Activated CD8-positive, alpha-beta memory T cell treated with anti-CD3 and anti-CD28 coated beads, Interleukin-2, amount 50 U/mL, for 1 hour (primary cell): ENCODE measurements at regions not wholly inside any gene's neighbourhood (a gene's known extent, or its start where the extent isn't known, plus 50 kb on each side); places are given as distances from the start of the nearest gene placed in this dataset.
"Not testable (repeated sequence)": the region's sequence is repeated elsewhere in the genome, so short reads cannot be mapped to it uniquely, and the experiment has no call there.

Source experiments
- DNase-seq: peaks from one replicate; pipeline ENCODE4 v3.0.0-alpha.2; 2020; ENCODE audit errors: extremely low read depth

- DNase-seq, result no peak
Observed at GRCh38 chr5:174433098-174433497, 291.3 kb upstream of the MSX2 start.

- no peak for DNase-seq
Observed at GRCh38 chr5:174436750-174437149, 287.6 kb upstream of the MSX2 start.

- DNase-seq, result no peak
Observed at GRCh38 chr5:174444479-174445188, 279.7 kb upstream of the MSX2 start.

GRCh38 chr5:174446446-174446845, 277.9 kb upstream of the MSX2 start:
- no peak for DNase-seq

DNA sequence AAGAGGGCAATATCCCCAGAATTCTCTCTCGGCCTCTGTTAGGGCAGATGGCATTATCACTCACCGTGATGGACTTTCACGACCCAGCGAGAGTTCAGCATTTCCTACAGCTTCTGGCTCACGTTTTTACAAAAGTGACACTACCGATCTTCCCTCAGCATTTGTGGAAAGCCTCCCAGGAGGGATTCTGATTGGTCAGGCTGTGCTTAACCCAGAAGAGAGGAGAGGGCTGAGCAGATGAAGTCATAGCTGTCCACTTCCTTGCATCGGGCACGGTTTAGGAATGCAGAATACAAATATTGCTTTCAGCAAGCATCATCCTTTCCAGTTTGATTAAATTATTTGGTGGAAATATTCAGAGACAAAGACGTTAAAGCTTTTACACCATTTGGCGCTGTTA, 277.4 kb upstream of the MSX2 start:
- no peak for DNase-seq

DNA sequence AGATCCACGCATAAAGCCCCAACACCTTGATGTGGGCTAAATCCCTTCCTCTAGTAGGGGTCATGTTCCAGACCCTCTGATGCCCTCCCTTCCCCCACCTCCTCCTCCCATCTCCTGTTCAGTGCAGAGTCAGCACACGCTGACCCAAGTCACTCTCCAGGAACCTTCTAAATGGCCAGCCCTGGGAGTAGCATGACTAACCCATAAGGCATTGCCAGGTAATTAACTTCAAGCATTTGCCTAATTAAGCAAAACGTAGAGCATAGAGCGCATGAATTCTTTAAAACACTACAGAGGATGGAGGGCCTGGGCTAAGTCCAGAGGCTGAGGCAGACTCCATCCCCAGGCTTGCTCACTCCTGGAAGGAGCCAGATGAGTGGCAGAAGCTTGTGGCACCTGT, 276.3 kb upstream of the MSX2 start:
- DNase-seq, result no peak

DNA sequence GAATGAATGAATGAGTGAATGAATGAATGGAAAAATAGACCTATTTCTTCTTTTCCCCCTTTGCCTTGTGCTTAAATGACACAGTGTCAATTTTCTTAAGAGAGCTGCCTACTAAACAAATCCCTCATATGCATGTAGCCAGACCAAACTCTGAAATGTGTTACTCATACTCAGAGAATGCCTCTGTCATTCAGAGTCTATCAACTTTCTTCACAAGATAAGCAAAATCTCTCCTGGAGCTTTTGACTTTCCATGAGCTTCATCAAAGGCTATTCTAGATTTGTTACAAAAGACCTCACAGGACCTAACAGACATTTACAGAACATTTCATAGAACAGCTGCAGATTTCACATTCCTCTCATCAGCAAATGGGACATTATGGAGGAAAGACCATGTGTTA, 275.7 kb upstream of the MSX2 start:
- DNase-seq, result no peak

GRCh38 chr5:174453690-174454089, 270.7 kb upstream of the MSX2 start:
- DNase-seq, result no peak

DNA sequence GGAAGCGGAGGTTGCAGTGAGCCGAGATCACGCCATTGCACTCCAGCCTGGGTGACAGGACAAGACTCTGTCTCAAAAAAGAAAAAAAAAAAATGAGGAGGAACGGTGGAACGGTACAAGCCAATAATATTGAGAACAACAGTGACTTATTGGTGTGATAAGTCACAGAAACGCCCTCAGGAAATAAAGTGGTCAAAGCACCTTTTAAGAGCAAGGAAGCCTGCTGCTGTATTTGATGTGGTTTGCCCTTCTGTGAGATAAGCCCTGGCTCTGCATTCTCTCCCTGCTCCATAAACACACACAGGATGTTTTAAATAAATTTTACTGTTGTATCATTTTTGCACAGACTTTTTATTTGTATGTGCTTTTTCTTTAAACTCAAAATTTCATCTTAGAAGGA, 269.9 kb upstream of the MSX2 start:
- DNase-seq, result no peak

GRCh38 chr5:174454890-174455289, 269.5 kb upstream of the MSX2 start:
- DNase-seq, result no peak

DNA sequence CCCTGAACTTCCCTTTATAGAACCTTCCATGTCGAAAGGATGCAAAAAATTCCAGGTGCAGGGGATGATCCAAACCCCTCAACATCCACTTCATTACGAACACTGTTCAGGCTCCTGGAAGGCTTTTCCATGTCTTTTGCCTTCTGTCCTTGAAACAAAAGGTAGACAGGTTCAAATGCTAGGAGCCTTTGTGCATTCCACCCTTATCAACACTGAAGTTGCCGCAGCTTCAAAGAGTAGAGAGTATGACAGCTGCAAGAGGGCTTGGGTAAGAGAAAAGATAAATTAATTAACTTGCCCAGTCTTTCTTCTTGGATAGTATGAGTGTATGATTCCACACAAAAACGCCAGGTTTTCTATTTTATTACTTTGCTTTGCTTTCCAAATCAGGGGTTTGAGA, 269.1 kb upstream of the MSX2 start:
- DNase-seq, result no peak

GRCh38 chr5:174457141-174457678, 267.2 kb upstream of the MSX2 start:
- no peak for DNase-seq

GRCh38 chr5:174459071-174459702, 265.2 kb upstream of the MSX2 start:
- DNase-seq, result no peak

DNA sequence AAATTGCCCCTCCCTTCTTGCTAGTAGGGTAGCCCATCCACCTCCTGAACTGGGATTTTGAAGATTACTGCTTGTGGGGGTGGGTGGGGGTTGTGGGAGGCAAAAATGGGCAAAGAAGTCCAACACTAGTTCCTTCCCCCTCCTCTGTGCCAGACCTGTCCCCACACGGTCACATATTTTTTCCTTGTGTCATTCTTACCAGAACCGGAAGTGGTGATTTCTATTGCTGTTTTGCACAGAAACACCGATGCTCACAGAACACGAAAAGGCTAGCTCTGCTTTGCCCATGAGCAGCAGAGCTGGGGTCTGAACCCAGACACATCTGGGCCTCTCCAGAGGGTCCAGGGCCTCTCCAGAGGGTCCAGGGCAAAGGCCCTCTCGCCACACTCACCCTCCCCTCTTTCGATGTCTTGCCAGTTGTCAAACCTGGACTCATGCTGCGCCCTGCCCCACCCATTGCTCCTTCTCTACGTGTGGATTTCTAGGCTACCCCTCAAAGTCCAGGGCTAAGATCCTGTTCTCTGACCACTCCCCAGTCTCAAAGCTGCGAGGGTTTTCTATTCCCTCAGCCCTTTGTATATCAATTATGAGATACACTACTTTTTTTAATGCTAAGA, 264.4 kb upstream of the MSX2 start:
- DNase-seq, result no peak

DNA sequence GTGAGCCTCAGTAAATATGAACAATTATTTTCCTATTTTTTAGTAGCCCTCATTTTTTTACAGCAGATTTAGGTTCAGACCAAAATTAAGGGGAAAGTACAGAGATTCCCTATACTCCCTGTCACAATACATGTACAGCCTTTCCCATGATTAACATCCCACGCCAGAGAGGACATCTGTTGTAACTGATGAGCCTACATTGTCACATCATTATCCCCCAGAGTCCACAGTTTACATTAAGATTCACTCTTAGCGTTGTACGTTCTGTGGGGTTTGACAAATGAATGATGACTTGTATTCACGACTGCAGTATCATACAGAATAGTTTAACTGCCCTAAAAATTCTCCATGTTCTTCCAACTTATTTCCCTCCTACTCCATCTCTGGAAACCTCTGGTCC, 262.3 kb upstream of the MSX2 start:
- DNase-seq, result no peak

DNA sequence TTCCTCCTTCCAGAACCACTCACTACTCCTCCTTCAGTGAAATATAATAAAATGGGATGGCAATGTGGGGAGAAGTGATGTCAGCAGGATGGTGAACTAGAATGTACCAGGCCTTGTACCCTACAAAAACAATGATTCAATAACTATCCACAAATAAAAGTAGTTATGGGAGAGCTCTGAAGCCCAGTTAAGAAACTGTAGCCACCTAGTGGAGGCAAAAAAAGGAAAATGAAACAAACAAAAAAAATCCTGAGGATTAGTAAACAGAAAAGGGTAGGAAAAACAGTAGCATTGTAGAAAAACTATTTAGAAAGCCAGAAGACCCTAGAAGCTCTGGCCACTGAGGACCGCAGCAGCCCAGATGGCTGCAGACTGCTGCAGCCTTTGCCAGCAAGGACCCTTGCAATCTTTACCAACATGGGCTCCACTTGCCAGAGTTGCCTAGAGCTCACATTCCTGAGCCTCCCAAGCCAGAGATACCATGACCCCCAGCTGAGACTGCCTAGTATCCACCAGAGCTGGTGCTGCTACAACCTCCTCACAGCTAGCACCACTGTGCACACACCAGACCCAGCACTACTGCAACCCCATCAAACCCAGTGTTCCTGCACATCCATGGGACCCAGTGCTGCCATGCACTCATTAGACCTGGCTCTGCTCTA, 259.7 kb upstream of the MSX2 start:
- DNase-seq, result no peak

- DNase-seq, result not testable (repeated sequence)
Observed at GRCh38 chr5:174471528-174471927, 252.9 kb upstream of the MSX2 start.

- no peak for DNase-seq
Observed at GRCh38 chr5:174472956-174473355, 251.4 kb upstream of the MSX2 start.

DNA sequence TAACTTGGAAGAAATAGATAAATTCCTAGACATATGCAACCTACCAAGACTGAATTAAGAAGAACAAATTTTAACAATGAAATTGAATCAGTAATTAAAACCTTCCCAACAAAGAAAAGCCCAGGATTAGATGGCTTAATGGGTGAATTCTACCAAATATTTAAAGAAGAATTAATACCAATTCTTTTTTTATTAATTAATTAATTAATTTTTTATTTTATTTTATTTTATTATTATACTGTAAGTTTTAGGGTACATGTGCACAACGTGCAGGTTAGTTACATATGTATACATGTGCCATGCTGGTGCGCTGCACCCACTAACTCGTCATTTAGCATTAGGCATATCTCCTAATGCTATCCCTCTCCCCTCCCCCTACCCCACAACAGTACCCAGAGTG, 248.4 kb upstream of the MSX2 start:
- not testable (repeated sequence) for DNase-seq

GRCh38 chr5:174479325-174479724, 245.1 kb upstream of the MSX2 start:
- DNase-seq, result no peak

DNA sequence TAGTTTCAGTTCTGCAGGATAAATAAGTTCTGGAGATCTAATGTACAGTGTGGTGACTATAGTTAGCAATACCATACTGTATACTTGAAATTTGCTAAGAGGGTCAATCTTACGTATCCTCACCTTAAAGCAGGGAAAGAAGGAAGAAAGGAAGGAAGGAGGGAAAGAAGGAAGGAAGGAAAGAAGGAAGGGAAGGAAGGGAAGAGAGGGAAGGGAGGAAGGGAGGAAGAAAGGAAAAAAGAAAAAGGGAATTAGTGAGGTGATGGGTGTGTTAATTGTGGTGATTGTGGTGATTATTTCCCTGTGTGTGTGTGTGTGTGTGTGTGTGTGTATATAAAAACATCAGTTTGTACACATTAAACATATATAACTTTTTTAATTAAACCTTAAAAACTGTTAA, 242.6 kb upstream of the MSX2 start:
- no peak for DNase-seq

GRCh38 chr5:174482607-174483024, 241.8 kb upstream of the MSX2 start:
- no peak for DNase-seq

DNA sequence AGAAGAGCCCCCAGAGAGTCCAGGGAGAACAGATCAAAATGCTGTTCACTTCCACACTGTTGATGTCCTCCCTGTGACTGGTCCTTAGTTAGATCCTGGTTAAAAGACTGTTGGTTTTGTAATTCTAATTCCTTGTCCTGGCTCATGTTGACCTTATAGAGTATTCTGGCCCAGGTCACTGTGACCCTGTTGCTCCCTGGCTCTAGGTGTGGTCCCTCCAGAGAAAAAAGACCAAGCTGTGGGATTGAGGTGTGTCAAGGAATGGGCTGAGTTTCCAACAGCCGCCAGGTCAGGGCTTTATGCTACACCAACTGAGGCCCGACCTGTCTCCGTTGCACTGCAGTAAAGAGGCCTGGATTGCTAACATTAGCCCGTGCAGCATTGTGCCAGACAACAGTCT, 241.0 kb upstream of the MSX2 start:
- DNase-seq, result no peak
